Loucy (cell line): ENCODE measurements at regions not wholly inside any gene's neighbourhood (a gene's known extent, or its start where the extent isn't known, plus 50 kb on each side); places are given as distances from the start of the nearest gene placed in this dataset.

Experiments
- CTCF ChIP-seq: fragments of 200-600 bp; sonication (generic); conservative IDR thresholded peaks from 2 replicates; pipeline ENCODE4 v1.5.1; 2014; ENCODE audit warnings: mild to moderate bottlenecking, antibody characterized with exemption, low read length
- EZH2phosphoT487 ChIP-seq: fragments of 200-600 bp; IDR thresholded peaks from 2 replicates; pipeline ENCODE4 v1.6.1; 2018; ENCODE audit warnings: antibody characterized with exemption, mild to moderate bottlenecking, moderate library complexity, borderline replicate concordance

GRCh38 chr9:120336021-120336752, 243.8 kb downstream of the CDK5RAP2 start:
- TF ChIP-seq CTCF (no peak), EZH2phosphoT487 (no peak)
